Astrocyte (in vitro differentiated cells and primary cell): ENCODE measurements at regions not wholly inside any gene's neighbourhood (a gene's known extent, or its start where the extent isn't known, plus 50 kb on each side); places are given as distances from the start of the nearest gene placed in this dataset.

Experiments used
- CTCF ChIP-seq: IDR thresholded peaks from 2 replicates; pipeline ENCODE4 v1.5.1; 2011; ENCODE audit warnings: low read depth, mild to moderate bottlenecking, inconsistent platforms, low read length, moderate library complexity; ENCODE audit not compliant: insufficient read depth
- EZH2 ChIP-seq: IDR thresholded peaks from 2 replicates; pipeline ENCODE4 v1.6.1; 2012; ENCODE audit warnings: mild to moderate bottlenecking, low read length, inconsistent platforms; ENCODE audit not compliant: insufficient read depth

GRCh38 chr20:39117491-39117890 lies 155.3 kb downstream of the DHX35 start:
- TF ChIP-seq CTCF (no peak), EZH2 (no peak)
